Vagina (tissue), 2 donors: ENCODE measurements at regions not wholly inside any gene's neighbourhood (a gene's known extent, or its start where the extent isn't known, plus 50 kb on each side); places are given as distances from the start of the nearest gene placed in this dataset.
"Not testable (repeated sequence)": the region's sequence is repeated elsewhere in the genome, so short reads cannot be mapped to it uniquely, and the experiment has no call there.

ENCODE experiments used
- DNase-seq, 2 donors: peaks; one replicate each; pipeline ENCODE4 v3.0.0-alpha.2; 2017; ENCODE audit errors: extremely low spot score in 2 of 2
- H3K27ac ChIP-seq: fragments of 200-600 bp; sonication (generic); one replicate; pipeline ENCODE4 v1.5.1; 2019
- H3K27me3 ChIP-seq: fragments of 200-600 bp; sonication (generic); one replicate; pipeline ENCODE4 v1.5.1; 2019
- H3K36me3 ChIP-seq, 2 donors: fragments of 200-600 bp; sonication (generic); one replicate each; pipeline ENCODE4 v1.5.1; 2017 to 2019
- H3K4me1 ChIP-seq: fragments of 200-600 bp; sonication (generic); one replicate; pipeline ENCODE4 v1.5.1; 2019
- H3K4me3 ChIP-seq, 2 donors: fragments of 200-600 bp; sonication (generic); 1 replicate in 1 of 2; 2 replicates in 1 of 2; pipeline ENCODE4 v1.5.1; 2016 to 2019
- H3K9me3 ChIP-seq: fragments of 200-600 bp; sonication (generic); one replicate; pipeline ENCODE4 v1.5.1; 2019
- CTCF ChIP-seq, 3 experiments: fragments of 450-650 bp in 2 of 3; fragments of 200-600 bp in 1 of 3; sonication (generic) in 1 of 3; IDR thresholded peaks; one replicate each; pipeline ENCODE4 v1.5.1; 2017 to 2019; ENCODE audit warnings: antibody characterized with exemption in 3 of 3, mild to moderate bottlenecking in 2 of 3, moderate library complexity in 2 of 3
- POLR2A ChIP-seq, 2 donors: fragments of 450-650 bp; IDR thresholded peaks; one replicate each; pipeline ENCODE4 v1.6.1; 2017; ENCODE audit warnings: antibody characterized with exemption in 2 of 2, mild to moderate bottlenecking in 2 of 2, moderate library complexity in 2 of 2
- POLR2AphosphoS5 ChIP-seq, 2 donors: sonication (generic); formaldehyde crosslinking; IDR thresholded peaks; one replicate each; pipeline ENCODE4 v1.9.0; 2017; ENCODE audit warnings: antibody characterized with exemption in 2 of 2, mild to moderate bottlenecking in 2 of 2, low read depth in 1 of 2; ENCODE audit not compliant: insufficient read depth in 1 of 2
- intact Hi-C: fragments of 100-400 bp; cut with DNase I; formaldehyde crosslinking; loops from one replicate; pipeline ENCODE4 v1.15.1; 2023

DNA sequence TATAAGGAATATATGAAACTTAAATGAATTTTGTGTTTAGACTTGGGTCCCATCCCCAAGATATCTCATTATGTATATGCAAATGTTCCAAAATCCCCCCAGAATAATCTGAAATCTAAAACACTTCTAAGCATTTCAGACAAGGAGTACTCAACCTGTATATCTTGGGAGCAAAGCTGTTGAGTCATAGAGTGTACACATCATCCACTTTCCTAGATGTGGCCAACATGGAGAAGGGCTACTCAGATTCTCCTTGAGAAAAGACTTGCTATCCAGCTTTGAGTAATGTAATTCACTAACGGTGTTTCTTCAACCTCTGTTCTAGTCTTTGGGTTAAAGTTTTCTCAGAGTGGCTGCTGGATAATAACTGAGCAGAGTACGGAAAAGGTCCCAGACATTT, 215.5 kb upstream of the POU1F1 start:
- Histone ChIP-seq H3K27me3 (no peaks in the 10 kb centered on the region), H3K27ac (no peak overlapping the region), H3K4me1 (no peaks in the 10 kb centered on the region), H3K4me3 (no peak overlapping the region), H3K36me3 (no peaks in the 10 kb centered on the region), H3K9me3 (no peaks in the 10 kb centered on the region)
- TF ChIP-seq CTCF (IDR thresholded peaks at IDR 0.05) (no peak), POLR2AphosphoS5 (IDR thresholded peaks at IDR 0.05; ENCODE audit: insufficient read depth in 1 of 2, low read depth in 1 of 2) (no peak), POLR2A (IDR thresholded peaks at IDR 0.05) (no peak)
- intact Hi-C loops = no loop called here
- DNase-seq = no peak

GRCh38 chr3:87489892-87490291, 213.5 kb upstream of the POU1F1 start:
- Histone ChIP-seq H3K4me3 (no peak overlapping the region), H3K27me3 (no peaks in the 10 kb centered on the region), H3K9me3 (no peaks in the 10 kb centered on the region), H3K4me1 (no peaks in the 10 kb centered on the region), H3K27ac (no peak overlapping the region), H3K36me3 (no peaks in the 10 kb centered on the region)
- TF ChIP-seq POLR2A (IDR thresholded peaks at IDR 0.05) (no peak), CTCF (IDR thresholded peaks at IDR 0.05) (no peak), POLR2AphosphoS5 (IDR thresholded peaks at IDR 0.05; ENCODE audit: insufficient read depth in 1 of 2, low read depth in 1 of 2) (no peak)
- intact Hi-C loops = no loop called here
- no peak for DNase-seq

DNA sequence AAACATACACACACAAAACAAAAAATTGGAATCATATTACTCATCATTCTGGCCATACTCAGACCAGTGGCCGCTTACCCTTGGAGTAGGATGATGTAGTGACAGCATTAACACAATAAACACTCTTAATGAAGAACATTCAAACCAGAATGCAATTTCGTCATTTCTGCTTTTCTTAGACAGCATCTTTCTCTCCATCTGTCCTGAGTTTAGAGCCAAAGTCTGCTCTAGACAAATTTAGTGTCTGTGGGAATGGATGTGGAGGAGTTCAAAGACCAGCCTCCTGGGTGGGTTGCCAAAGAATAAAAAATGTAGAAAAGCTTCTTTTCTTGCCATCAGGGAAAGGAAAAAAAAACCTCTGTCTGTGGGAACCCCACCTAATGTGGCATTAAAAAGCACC, 212.4 kb upstream of the POU1F1 start:
- TF ChIP-seq POLR2AphosphoS5 (IDR thresholded peaks at IDR 0.05; ENCODE audit: insufficient read depth in 1 of 2, low read depth in 1 of 2) (no peak), CTCF (IDR thresholded peaks at IDR 0.05) (no peak), POLR2A (IDR thresholded peaks at IDR 0.05) (no peak)
- Histone ChIP-seq H3K4me1 (no peaks in the 10 kb centered on the region), H3K27ac (no peak overlapping the region), H3K9me3 (no peaks in the 10 kb centered on the region), H3K4me3 (no peak overlapping the region), H3K36me3 (no peaks in the 10 kb centered on the region), H3K27me3 (no peaks in the 10 kb centered on the region)
- intact Hi-C loops = no loop called here
- DNase-seq = no peak

DNA sequence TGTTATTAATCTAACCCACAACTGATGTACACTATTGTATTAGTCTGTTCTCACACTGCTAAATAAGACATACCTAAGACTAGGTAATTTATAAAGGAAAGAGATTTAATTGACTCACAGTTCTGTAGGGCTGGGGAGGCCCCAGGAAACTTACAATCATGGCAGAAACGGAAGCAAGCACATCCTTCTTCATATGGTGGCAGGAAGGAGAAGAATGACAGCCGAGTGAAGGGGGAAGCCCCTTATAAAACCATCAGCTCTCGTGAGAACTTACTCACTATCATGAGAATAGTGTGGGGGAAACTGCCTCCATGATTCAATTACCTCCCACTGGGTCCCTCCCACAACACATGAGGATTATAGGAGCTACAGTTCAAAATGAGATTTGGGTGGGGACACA, 210.3 kb upstream of the POU1F1 start:
- DNase-seq, intact Hi-C loops, H3K27ac ChIP-seq, H3K4me1 ChIP-seq, H3K36me3 ChIP-seq, H3K4me3 ChIP-seq, H3K27me3 ChIP-seq, H3K9me3 ChIP-seq: not testable (repeated sequence)

DNA sequence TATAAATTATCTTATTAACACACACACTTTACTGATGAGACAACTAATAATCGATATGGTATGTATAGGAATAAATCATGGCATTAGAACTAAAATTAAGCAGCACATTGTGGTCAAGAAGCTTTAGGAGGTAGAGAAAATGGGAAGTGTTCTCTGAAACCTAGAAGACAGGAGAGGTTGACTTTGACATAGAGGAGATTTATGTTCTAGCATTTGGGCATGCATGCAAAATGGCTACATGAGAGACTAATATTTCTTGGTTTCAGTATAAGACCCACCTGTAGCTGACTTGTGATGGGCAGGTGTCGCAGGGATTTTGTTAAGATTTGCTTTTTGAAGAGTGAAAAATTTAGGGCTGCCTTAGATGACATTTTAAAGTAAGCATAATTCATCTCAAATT, 209.7 kb upstream of the POU1F1 start:
- H3K27ac ChIP-seq = no peak overlapping the region
- intact Hi-C loops = no loop called here
- H3K27me3 ChIP-seq = no peaks in the 10 kb centered on the region
- no peaks in the 10 kb centered on the region for H3K4me1 ChIP-seq
- H3K9me3 ChIP-seq = no peaks in the 10 kb centered on the region
- H3K4me3 ChIP-seq = no peak overlapping the region
- no peak for TF ChIP-seq POLR2A (IDR thresholded peaks at IDR 0.05)
- H3K36me3 ChIP-seq = no peaks in the 10 kb centered on the region
- DNase-seq = no peak

- Histone ChIP-seq H3K9me3 (no peaks in the 10 kb centered on the region), H3K27ac (no peak overlapping the region), H3K4me1 (no peaks in the 10 kb centered on the region), H3K36me3 (no peaks in the 10 kb centered on the region), H3K4me3 (no peak overlapping the region), H3K27me3 (no peaks in the 10 kb centered on the region)
- TF ChIP-seq POLR2AphosphoS5 (IDR thresholded peaks at IDR 0.05; ENCODE audit: insufficient read depth in 1 of 2, low read depth in 1 of 2) (no peak), CTCF (IDR thresholded peaks at IDR 0.05) (no peak), POLR2A (IDR thresholded peaks at IDR 0.05) (no peak)
- DNase-seq = no peak
- intact Hi-C loops = no loop called here
Observed at GRCh38 chr3:87478716-87479115, 202.3 kb upstream of the POU1F1 start.
